Tibial nerve (tissue), 3 donors: ENCODE measurements at regions not wholly inside any gene's neighbourhood (a gene's known extent, or its start where the extent isn't known, plus 50 kb on each side); places are given as distances from the start of the nearest gene placed in this dataset.

ENCODE experiments used
- CTCF ChIP-seq, 5 experiments: fragments of 200-600 bp in 3 of 5; fragments of 450-650 bp in 2 of 5; sonication (generic) in 3 of 5; IDR thresholded peaks; one replicate each; pipeline ENCODE4 v1.5.1; 2016 to 2019; ENCODE audit warnings: antibody characterized with exemption in 5 of 5, mild to moderate bottlenecking in 3 of 5, moderate library complexity in 2 of 5
- POLR2A ChIP-seq, 2 donors: fragments of 450-650 bp; IDR thresholded peaks; one replicate each; pipeline ENCODE4 v1.6.1; 2017; ENCODE audit warnings: antibody characterized with exemption in 2 of 2, mild to moderate bottlenecking in 2 of 2, moderate library complexity in 2 of 2

- TF ChIP-seq CTCF (IDR thresholded peaks at IDR 0.05), result no peak
- no peak for TF ChIP-seq POLR2A (IDR thresholded peaks at IDR 0.05)
Observed at GRCh38 chr2:163491850-163492249, 244.0 kb downstream of the FIGN start.
